ENCODE measurements at regions not wholly inside any gene's neighbourhood (a gene's known extent, or its start where the extent isn't known, plus 50 kb on each side); places are given as distances from the start of the nearest gene placed in this dataset.

GRCh38 chr22:27327981-27328721 is 473.4 kb downstream of the MN1 start:
- H2BK5ac ChIP-seq (ENCODE audit: low read depth, low read length) = no peak overlapping the region

More at GRCh38 chr22:27327981-27328721, 473.4 kb downstream of the MN1 start:
- FAIRE-seq (no peak), DNase-seq (ENCODE audit: low read depth in 1 of 2, low spot score in 2 of 2) (peak in 1 of 2 experiments; percentile 24)
- H3K27me3 ChIP-seq (replicated peaks in 1 of 4; ENCODE audit: control insufficient read depth in 3 of 4, extremely low read depth in 1 of 4, insufficient read depth in 3 of 4, low read length in 3 of 4) = peaks cover 0 to 2% (median 0%) of the 10 kb centered on the region in 4 experiments; a peak in 1 of 7 replicates
- H3K27ac ChIP-seq (ENCODE audit: low read depth, low read length) = no peak overlapping the region; the same call in 1 of the 2 replicates
- H3K79me2 ChIP-seq (ENCODE audit: control insufficient read depth in 1 of 2, insufficient read depth in 2 of 2, low read length in 2 of 2) = no peaks in the 10 kb centered on the region
- 0 out of 2 replicates have a peak overlapping the region, but pooled peaks have one; percentile 25 for H2BK20ac ChIP-seq (ENCODE audit: low read length)
- H3K18ac ChIP-seq (ENCODE audit: extremely low read depth, low read length) = no peak overlapping the region
- H4K20me1 ChIP-seq (replicated peaks in 1 of 2; ENCODE audit: control insufficient read depth in 1 of 2, insufficient read depth in 2 of 2, low read length in 2 of 2) = no peaks in the 10 kb centered on the region
- peaks cover 6% of the 10 kb centered on the region; the same call in 1 of the 2 replicates for H3K23me2 ChIP-seq (ENCODE audit: low read depth, low read length)
- no peak overlapping the region for H2BK15ac ChIP-seq (ENCODE audit: low read length)
- H2BK120ac ChIP-seq (replicated peaks; ENCODE audit: low read depth, low read length) = no peak overlapping the region
- no peak overlapping the region for H3K56ac ChIP-seq (replicated peaks; ENCODE audit: insufficient read length, low read depth, low read length)
- H2AFZ ChIP-seq (ENCODE audit: low read length) = no peak overlapping the region
- H3K23ac ChIP-seq (ENCODE audit: insufficient read length) = no peak overlapping the region
- H2AK5ac ChIP-seq (ENCODE audit: low read depth, low read length) = no peak overlapping the region
- H3K4ac ChIP-seq (replicated peaks; ENCODE audit: insufficient read length, low read depth, low read length) = no peak overlapping the region
- H3K9ac ChIP-seq (replicated peaks in 1 of 4; ENCODE audit: extremely low read depth in 1 of 4, low read depth in 3 of 4, low read length in 3 of 4) = no peak overlapping the region
- no peak overlapping the region for H3K14ac ChIP-seq (ENCODE audit: insufficient read length)
- TF ChIP-seq RFX5 (IDR thresholded peaks at IDR 0.05; ENCODE audit: borderline replicate concordance, low read depth, low read length) (no peak), CTCF (IDR thresholded peaks at IDR 0.05; ENCODE audit: control extremely low read depth in 1 of 3, insufficient read depth in 1 of 3, low read depth in 1 of 3, low read length in 3 of 3) (no peak), SIX5 (IDR thresholded peaks at IDR 0.05; ENCODE audit: low read depth, low read length) (no peak), KDM1A (IDR thresholded peaks at IDR 0.05; ENCODE audit: borderline replicate concordance, low read length) (peak; percentile 89; the same call in 1 of the 2 replicates), YY1 (IDR thresholded peaks at IDR 0.05; ENCODE audit: low read depth, low read length) (no peak), RAD21 (IDR thresholded peaks at IDR 0.05 in 1 of 2, conservative IDR thresholded peaks at IDR 0.05 in 1 of 2; ENCODE audit: low read depth in 2 of 2, low read length in 2 of 2) (peak; percentile 11 to 31; a peak in 3 of 4 replicates), BACH1 (IDR thresholded peaks at IDR 0.05; ENCODE audit: low read length) (no peak)
- peaks cover 2 to 13% (median 4%) of the 10 kb centered on the region in 4 experiments; a peak in 4 of 7 replicates for H3K4me1 ChIP-seq (replicated peaks in 1 of 4; ENCODE audit: control insufficient read depth in 3 of 4, insufficient read depth in 4 of 4, low read length in 3 of 4)
- H3K79me1 ChIP-seq (ENCODE audit: low read depth, low read length) = no peaks in the 10 kb centered on the region
- no peak overlapping the region for H4K5ac ChIP-seq (ENCODE audit: insufficient read length, low read depth, low read length)
- H4K8ac ChIP-seq (ENCODE audit: extremely low read depth, insufficient read depth, low read length) = no peak overlapping the region
- no peaks in the 10 kb centered on the region for H3K9me3 ChIP-seq (ENCODE audit: insufficient read depth in 2 of 2, low read depth in 1 of 2, low read length in 1 of 2)
- no peaks in the 10 kb centered on the region for H3K36me3 ChIP-seq (ENCODE audit: control insufficient read depth in 2 of 4, insufficient read depth in 4 of 4, low read length in 3 of 4)
- no peak overlapping the region for H2BK12ac ChIP-seq (ENCODE audit: low read depth, low read length)
- CTCF ChIA-PET (ENCODE audit: partially characterized antibody) = interaction anchor here (0.7 to 1.0 kb wide), 2 partner anchors 10 to 552 kb away, joined by 3 read pairs; no protein-coding TSS in a partner anchor
- no peak overlapping the region for H3K4me2 ChIP-seq (ENCODE audit: insufficient read depth in 1 of 2, low read depth in 2 of 2, low read length in 2 of 2)
- no peak overlapping the region for H4K91ac ChIP-seq (replicated peaks; ENCODE audit: insufficient read length, low read length)
- POLR2A ChIA-PET (ENCODE audit: partially characterized antibody) = no interaction called here
- 89% methylated on average over 5 of the region's 5 CpGs; no CpG with 5 or more reads in 1 of the 2 experiments for WGBS, 2 experiments (ENCODE audit: extremely low coverage in 1 of 2, insufficient coverage in 1 of 2, insufficient read length in 1 of 2, insufficient replicate concordance in 2 of 2, low coverage in 1 of 2, low lambda C conversion rate in 2 of 2, missing lambda C conversion rate in 1 of 2)
- H3K4me3 ChIP-seq (ENCODE audit: extremely low read depth in 1 of 4, insufficient read depth in 2 of 4, low read depth in 3 of 4, low read length in 4 of 4) = no peak overlapping the region

Measured in H1 (cell line).